Bronchial epithelial cell (primary cell): ENCODE measurements at regions not wholly inside any gene's neighbourhood (a gene's known extent, or its start where the extent isn't known, plus 50 kb on each side); places are given as distances from the start of the nearest gene placed in this dataset.

Experiments
- DNase-seq: peaks from one replicate; pipeline ENCODE4 v3.0.0-alpha.2; 2010; ENCODE audit warnings: low read depth
- FAIRE-seq: peaks from 2 replicates; lab custom pipeline; 2011; peaks lifted over from hg19 to GRCh38; lab: Jason Lieb, UNC
- H3K27me3 ChIP-seq: 2 replicates; pipeline ENCODE4 v1.5.1; 2011; ENCODE audit warnings: low read length; ENCODE audit not compliant: control insufficient read depth, insufficient read depth
- H3K36me3 ChIP-seq: 2 replicates; pipeline ENCODE4 v1.5.1; 2011; ENCODE audit warnings: low read length; ENCODE audit not compliant: control insufficient read depth, insufficient read depth
- H3K4me3 ChIP-seq: 2 replicates; pipeline ENCODE4 v1.5.1; 2011; ENCODE audit warnings: mild to moderate bottlenecking, low read depth, low read length, control low read depth
- CTCF ChIP-seq: IDR thresholded peaks from 2 replicates; pipeline ENCODE4 v1.5.1; 2011; ENCODE audit warnings: mild to moderate bottlenecking, moderate library complexity, low read length, control low read depth, inconsistent platforms; ENCODE audit not compliant: insufficient read depth, severe bottlenecking

GRCh38 chr3:4231041-4231440 lies 72.1 kb upstream of the SETMAR start:
- FAIRE-seq: no peak
- H3K27me3 ChIP-seq: no peaks in the 10 kb centered on the region
- H3K4me3 ChIP-seq: no peak overlapping the region
- H3K36me3 ChIP-seq: no peaks in the 10 kb centered on the region
- DNase-seq: no peak
- no peak for TF ChIP-seq CTCF

DNA sequence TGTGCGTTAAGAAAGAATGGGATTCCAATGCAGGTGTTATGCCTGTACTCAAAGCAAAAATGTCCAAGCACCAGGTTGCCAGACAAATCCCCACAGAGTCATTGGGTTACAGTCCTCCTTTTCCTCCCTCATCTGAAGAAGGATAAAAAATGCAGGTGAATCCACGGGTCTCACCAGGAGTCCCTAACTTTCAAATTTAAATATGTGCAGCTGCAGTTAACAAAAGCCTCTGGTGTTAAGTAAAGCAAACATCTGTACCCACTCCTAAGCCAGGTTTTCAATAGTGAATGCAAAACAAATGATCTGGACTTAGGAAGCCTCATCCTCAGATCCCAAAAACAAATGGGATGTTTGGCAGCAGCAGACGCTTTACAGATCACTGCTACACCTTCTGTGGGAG lies 70.4 kb upstream of the SETMAR start:
- FAIRE-seq (no peak), DNase-seq (no peak)
- H3K27me3 ChIP-seq: no peaks in the 10 kb centered on the region
- no peak for TF ChIP-seq CTCF
- H3K4me3 ChIP-seq: no peak overlapping the region
- H3K36me3 ChIP-seq: no peaks in the 10 kb centered on the region

GRCh38 chr3:4233488-4233887 lies 69.7 kb upstream of the SETMAR start:
- Histone ChIP-seq H3K27me3 (no peaks in the 10 kb centered on the region), H3K36me3 (no peaks in the 10 kb centered on the region), H3K4me3 (no peak overlapping the region)
- FAIRE-seq (no peak), DNase-seq (no peak)
- TF ChIP-seq CTCF: no peak

DNA sequence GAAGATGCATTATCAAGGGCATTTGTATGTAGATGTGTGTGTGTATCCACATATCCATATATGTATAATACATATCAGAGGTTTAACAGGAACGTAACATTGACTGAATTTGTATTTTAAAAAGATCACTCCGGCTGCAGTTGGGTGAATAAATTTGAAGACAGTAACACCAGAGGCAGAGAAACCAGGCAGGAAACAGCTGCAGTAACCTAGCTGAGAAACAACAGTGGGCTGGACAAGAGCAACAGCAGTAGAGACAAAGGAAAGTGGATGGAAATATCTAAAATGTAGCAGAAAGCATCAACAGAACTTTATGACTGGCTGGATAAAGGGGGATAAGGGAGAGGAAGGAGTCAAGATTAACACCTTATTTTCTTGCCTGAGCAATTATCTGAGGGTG lies 68.3 kb upstream of the SETMAR start:
- FAIRE-seq: no peak
- no peak overlapping the region for H3K4me3 ChIP-seq
- H3K36me3 ChIP-seq: no peaks in the 10 kb centered on the region
- no peak for DNase-seq
- TF ChIP-seq CTCF: no peak
- no peaks in the 10 kb centered on the region for H3K27me3 ChIP-seq

DNA sequence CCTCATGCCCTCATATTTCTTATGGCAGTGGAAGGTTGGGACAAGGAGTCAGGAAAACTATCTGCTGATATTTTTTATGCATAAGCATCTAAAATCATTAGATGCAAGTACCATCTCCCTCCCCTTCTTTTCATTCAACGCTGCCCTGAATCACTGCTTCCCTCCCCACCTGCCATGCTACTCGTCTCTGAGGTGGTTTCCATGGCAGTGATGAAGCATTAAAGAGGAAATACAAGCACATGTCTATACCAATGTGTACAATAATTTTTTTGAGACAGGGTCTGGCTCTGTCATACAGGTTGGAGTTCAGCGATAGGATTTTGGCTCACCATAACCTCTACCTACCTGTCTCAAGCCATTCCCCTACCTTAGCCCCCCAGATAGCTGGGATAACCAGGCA lies 67.5 kb upstream of the SETMAR start:
- Histone ChIP-seq H3K36me3 (no peaks in the 10 kb centered on the region), H3K4me3 (no peak overlapping the region), H3K27me3 (no peaks in the 10 kb centered on the region)
- DNase-seq (no peak), FAIRE-seq (no peak)
- TF ChIP-seq CTCF: no peak

- FAIRE-seq (no peak), DNase-seq (no peak)
- no peak for TF ChIP-seq CTCF
- Histone ChIP-seq H3K36me3 (no peaks in the 10 kb centered on the region), H3K4me3 (no peak overlapping the region), H3K27me3 (no peaks in the 10 kb centered on the region)
Measured at GRCh38 chr3:4241595-4242170, 61.5 kb upstream of the SETMAR start.
